Ovary (tissue), 3 donors: ENCODE measurements at regions not wholly inside any gene's neighbourhood (a gene's known extent, or its start where the extent isn't known, plus 50 kb on each side); places are given as distances from the start of the nearest gene placed in this dataset.
"Not testable (repeated sequence)": the region's sequence is repeated elsewhere in the genome, so short reads cannot be mapped to it uniquely, and the experiment has no call there.

Source experiments
- EP300 ChIP-seq: sonication (generic); formaldehyde crosslinking; IDR thresholded peaks from one replicate; pipeline ENCODE4 v1.6.1; 2017; ENCODE audit warnings: antibody characterized with exemption
- POLR2A ChIP-seq: fragments of 450-650 bp; IDR thresholded peaks from one replicate; pipeline ENCODE4 v1.6.1; 2017; ENCODE audit warnings: antibody characterized with exemption, mild to moderate bottlenecking, moderate library complexity
- TF ChIP-seq, protein P1 (sequence below), 3 donors: fragments of 450-650 bp in 2 of 3; fragments of 200-600 bp in 1 of 3; IDR thresholded peaks; one replicate each; pipeline versions ENCODE4 v1.5.1 to v1.8.0; 2016 to 2022; ENCODE audit warnings: antibody characterized with exemption in 3 of 3, mild to moderate bottlenecking in 1 of 3
- donor health status: DM: no; HTN: no; CAD: no.

DNA sequence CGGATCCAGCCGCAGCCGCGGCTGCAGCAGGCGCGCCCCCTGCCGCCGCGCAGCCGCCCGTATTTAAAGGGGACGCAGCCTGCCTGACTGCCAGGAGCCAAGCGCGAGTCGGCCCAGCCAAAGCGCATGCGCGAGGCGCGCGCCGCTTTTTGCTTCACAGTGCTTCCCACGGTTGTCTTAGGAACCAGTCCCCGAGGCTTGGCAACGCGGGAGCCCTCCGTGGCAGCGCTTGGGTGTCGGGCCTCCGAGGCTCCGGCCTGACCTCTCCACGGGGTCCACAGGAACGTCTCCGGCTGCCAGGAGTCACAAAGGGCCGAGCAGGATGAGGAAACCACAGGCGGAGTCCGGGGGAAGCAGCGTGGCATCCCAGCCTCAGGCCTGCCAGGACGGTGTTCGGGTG is 689.3 kb downstream of the KCNJ18 start:
- TF ChIP-seq, protein P1, sequence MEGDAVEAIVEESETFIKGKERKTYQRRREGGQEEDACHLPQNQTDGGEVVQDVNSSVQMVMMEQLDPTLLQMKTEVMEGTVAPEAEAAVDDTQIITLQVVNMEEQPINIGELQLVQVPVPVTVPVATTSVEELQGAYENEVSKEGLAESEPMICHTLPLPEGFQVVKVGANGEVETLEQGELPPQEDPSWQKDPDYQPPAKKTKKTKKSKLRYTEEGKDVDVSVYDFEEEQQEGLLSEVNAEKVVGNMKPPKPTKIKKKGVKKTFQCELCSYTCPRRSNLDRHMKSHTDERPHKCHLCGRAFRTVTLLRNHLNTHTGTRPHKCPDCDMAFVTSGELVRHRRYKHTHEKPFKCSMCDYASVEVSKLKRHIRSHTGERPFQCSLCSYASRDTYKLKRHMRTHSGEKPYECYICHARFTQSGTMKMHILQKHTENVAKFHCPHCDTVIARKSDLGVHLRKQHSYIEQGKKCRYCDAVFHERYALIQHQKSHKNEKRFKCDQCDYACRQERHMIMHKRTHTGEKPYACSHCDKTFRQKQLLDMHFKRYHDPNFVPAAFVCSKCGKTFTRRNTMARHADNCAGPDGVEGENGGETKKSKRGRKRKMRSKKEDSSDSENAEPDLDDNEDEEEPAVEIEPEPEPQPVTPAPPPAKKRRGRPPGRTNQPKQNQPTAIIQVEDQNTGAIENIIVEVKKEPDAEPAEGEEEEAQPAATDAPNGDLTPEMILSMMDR (IDR thresholded peaks at IDR 0.05): not testable (repeated sequence)
- TF ChIP-seq EP300, POLR2A: not testable (repeated sequence)
